Thymus (tissue), 11 donors: ENCODE measurements at regions not wholly inside any gene's neighbourhood (a gene's known extent, or its start where the extent isn't known, plus 50 kb on each side); places are given as distances from the start of the nearest gene placed in this dataset.
"Not testable (repeated sequence)": the region's sequence is repeated elsewhere in the genome, so short reads cannot be mapped to it uniquely, and the experiment has no call there.

ENCODE experiments used
- DNase-seq, 9 donors: peaks; one replicate each; pipeline ENCODE4 v3.0.0-alpha.2; 2013; ENCODE audit warnings: low spot score in 9 of 9, low read depth in 6 of 9, missing footprints in 1 of 9
- H3K27ac ChIP-seq, 2 donors: one replicate each; pipeline ENCODE4 v1.5.1; 2013; ENCODE audit warnings: control low read depth in 1 of 2, low read depth in 1 of 2, low read length in 1 of 2, mild to moderate bottlenecking in 1 of 2, moderate library complexity in 1 of 2
- H3K27me3 ChIP-seq, 2 donors: one replicate each; pipeline ENCODE4 v1.5.1; 2013; ENCODE audit warnings: low read length in 1 of 2; ENCODE audit not compliant: control insufficient read depth in 2 of 2, insufficient read depth in 1 of 2
- H3K36me3 ChIP-seq, 2 donors: one replicate each; pipeline ENCODE4 v1.5.1; 2013; ENCODE audit warnings: low read length in 1 of 2, mild to moderate bottlenecking in 1 of 2, moderate library complexity in 1 of 2; ENCODE audit not compliant: control insufficient read depth in 2 of 2, insufficient read depth in 2 of 2
- H3K4me1 ChIP-seq, 2 donors: one replicate each; pipeline ENCODE4 v1.5.1; 2013; ENCODE audit warnings: low read length in 2 of 2; ENCODE audit not compliant: control insufficient read depth in 2 of 2, insufficient read depth in 2 of 2
- H3K4me3 ChIP-seq, 2 donors: one replicate each; pipeline ENCODE4 v1.5.1; 2013; ENCODE audit warnings: low read length in 2 of 2, control low read depth in 1 of 2, mild to moderate bottlenecking in 1 of 2
- H3K9me3 ChIP-seq, 2 donors: one replicate each; pipeline ENCODE4 v1.5.1; 2013; ENCODE audit warnings: low read length in 1 of 2, mild to moderate bottlenecking in 1 of 2; ENCODE audit not compliant: control insufficient read depth in 2 of 2, insufficient read depth in 1 of 2
- WGBS: extraction: QIAGEN DNeasy Blood & Tissue Kit; methylation state at CpG from one replicate; pipeline ENCODE4 v1.1.7; 2013; 5-methylcytosine and 5-hydroxymethylcytosine counted together
- donor health status: healthy.

DNA sequence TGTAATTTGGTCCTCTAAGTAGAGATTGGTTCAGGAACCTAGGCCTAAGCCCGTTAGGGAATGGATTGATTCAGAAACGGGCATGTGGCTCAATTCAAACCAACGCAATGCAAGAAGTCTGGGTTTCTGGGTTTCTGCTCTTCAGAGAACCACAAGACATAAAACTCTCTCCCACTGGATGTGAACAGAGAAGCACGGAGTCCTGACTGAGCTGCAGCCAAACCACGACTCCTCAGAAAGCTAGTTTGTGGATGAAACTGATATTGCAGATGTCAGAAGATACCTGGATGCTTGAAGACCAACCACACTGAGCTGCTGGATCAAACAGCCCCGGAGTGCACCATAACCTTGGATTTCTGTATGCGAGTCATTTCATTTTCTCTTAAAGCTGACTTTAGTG, 50.0 kb downstream of the SOD2 start:
- no peaks in the 10 kb centered on the region for H3K9me3 ChIP-seq
- H3K4me3 ChIP-seq = no peak overlapping the region
- H3K36me3 ChIP-seq = no peaks in the 10 kb centered on the region
- no peak overlapping the region for H3K27ac ChIP-seq
- no peaks in the 10 kb centered on the region for H3K4me1 ChIP-seq
- DNase-seq = no peak
- no peaks in the 10 kb centered on the region for H3K27me3 ChIP-seq
- WGBS = 94% methylated on average over 7 of the region's 7 CpGs

DNA sequence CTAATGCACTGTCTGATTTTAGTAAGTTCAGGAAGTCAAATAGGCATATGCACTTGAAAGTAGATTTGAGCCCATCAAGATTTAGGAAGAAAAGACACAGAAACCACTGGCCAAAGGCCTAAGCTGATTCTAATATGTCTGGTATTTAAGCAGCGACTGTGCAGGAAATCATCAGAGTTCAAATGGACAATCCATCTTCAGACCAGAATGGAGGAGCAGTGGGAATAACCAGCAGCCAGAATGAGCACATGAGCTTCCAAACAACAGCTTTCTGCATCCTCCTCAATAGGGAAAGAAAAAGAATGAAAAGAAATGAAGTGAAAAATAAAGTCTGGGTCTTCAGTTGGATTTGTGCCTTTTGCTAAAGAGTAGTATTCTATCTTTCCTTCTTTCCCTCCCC, 50.6 kb downstream of the SOD2 start:
- WGBS = 97% methylated on average over 1 of the region's 1 CpG
- no peak overlapping the region for H3K27ac ChIP-seq

DNA sequence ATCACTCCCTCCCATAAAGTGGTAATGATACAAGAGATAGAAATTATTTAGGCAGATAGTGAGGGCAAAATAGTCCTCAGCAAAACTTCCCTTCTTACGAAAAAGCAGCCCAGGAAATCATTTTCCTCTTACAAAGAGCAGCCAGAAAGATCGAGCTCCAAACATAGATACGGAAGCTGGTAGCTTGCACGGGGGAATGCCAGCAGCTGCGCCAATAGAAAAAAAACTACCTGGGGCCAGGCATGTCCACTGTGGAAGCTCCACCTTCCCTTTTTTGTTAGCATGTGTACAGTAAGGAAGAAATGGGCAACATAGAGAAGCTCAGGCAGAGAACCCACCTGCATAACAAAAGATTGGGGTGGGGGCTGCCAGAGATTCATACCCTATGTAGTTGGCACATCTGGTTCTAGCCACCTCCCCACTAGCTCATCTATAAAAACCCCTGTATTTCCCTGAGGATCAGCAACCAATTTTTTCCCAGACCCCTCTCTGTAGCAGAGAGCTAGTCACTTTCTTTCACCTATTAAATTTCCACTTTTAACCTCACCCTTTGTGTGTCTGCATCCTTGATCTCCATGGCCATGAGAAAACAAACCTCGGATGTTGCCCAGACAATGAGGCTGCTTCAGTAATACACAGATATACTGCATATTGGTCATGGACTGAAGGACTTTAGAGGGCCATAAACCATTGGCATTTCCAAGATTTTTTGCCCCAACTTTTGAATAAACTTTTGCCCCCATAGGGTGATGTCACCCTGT, 52.1 kb downstream of the SOD2 start:
- 98% methylated on average over 6 of the region's 6 CpGs for WGBS
- H3K9me3 ChIP-seq = no peaks in the 10 kb centered on the region
- no peak overlapping the region for H3K4me3 ChIP-seq
- no peaks in the 10 kb centered on the region for H3K36me3 ChIP-seq
- H3K27ac ChIP-seq = no peak overlapping the region
- H3K4me1 ChIP-seq = no peaks in the 10 kb centered on the region
- no peaks in the 10 kb centered on the region for H3K27me3 ChIP-seq
- DNase-seq = no peak

More for the DNA sequence above, 50.6 kb downstream of the SOD2 start:
- Histone ChIP-seq H3K27me3 (no peaks in the 10 kb centered on the region), H3K36me3 (no peaks in the 10 kb centered on the region), H3K4me1 (no peaks in the 10 kb centered on the region), H3K4me3 (no peak overlapping the region), H3K9me3 (no peaks in the 10 kb centered on the region)
- no peak for DNase-seq

DNA sequence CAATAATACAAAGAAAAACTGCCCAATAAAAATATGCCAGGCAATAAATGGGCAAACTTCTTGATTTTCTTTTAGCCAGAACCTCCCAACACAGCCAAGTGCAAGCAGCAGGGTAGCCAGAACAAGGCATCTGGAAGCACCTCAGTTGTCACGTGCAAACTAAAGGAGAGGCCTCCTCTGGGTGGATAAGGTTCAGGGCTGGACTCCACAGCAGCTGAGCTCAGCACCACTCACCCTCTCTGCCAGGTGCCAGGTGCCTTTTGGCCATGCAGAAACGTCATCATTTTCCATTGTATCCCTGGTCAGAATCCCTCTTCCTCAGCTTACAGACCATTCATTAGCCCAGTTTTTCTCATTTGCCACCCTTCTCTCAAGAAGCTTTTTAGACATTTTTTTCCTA, 52.7 kb downstream of the SOD2 start:
- no peaks in the 10 kb centered on the region for H3K27me3 ChIP-seq
- no peaks in the 10 kb centered on the region for H3K9me3 ChIP-seq
- no peaks in the 10 kb centered on the region for H3K36me3 ChIP-seq
- no peak overlapping the region for H3K27ac ChIP-seq
- no peak overlapping the region for H3K4me3 ChIP-seq
- DNase-seq = no peak
- 97% methylated on average over 2 of the region's 2 CpGs for WGBS
- no peaks in the 10 kb centered on the region for H3K4me1 ChIP-seq

DNA sequence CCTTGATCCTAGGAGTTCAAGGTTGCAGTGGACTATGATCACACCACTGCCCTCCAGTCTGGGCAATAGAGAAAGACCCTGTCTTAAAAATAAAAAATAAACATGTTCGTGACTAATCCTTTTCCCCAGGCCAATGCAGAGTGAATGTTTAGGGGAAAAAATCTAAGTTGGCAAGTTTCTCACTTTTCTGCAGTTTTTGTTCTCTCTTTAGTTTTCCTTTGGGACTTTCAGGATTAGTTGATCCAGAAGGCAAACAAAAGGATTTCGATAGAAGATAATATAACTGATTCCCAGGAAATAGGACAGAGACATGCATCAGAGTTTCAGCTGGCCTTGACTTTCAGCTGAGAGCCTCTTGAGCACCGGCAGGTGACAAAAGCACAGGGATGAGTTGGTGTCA, 53.3 kb downstream of the SOD2 start:
- WGBS = 95% methylated on average over 3 of the region's 3 CpGs

DNA sequence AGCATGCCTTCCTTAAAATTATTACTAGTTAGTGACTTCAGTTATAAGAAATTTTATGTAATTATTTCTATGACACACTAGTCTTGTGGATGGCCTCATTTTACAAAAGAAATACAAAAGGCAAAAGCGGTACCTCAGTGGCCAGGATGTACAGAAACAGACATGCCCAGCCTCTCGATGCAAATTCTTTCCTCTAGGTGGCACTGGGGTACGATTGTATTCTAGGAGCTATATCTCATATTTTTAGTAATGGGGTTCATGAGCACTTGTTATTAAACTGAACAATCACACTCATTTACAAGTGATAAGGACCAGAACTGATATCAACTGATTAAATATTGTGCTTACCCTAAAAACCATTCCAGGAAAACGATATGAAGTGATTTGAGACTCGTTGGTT, 59.8 kb downstream of the SOD2 start:
- no peaks in the 10 kb centered on the region for H3K4me1 ChIP-seq
- WGBS = 82% methylated on average over 5 of the region's 5 CpGs
- H3K9me3 ChIP-seq = no peaks in the 10 kb centered on the region
- H3K27ac ChIP-seq = no peak overlapping the region
- peak in 1 of 9 donors; percentile 5 for DNase-seq
- H3K4me3 ChIP-seq = no peak overlapping the region
- H3K27me3 ChIP-seq = no peaks in the 10 kb centered on the region
- H3K36me3 ChIP-seq = no peaks in the 10 kb centered on the region

More for the DNA sequence above, 53.3 kb downstream of the SOD2 start:
- H3K4me3 ChIP-seq = no peak overlapping the region
- no peaks in the 10 kb centered on the region for H3K36me3 ChIP-seq
- no peak overlapping the region for H3K27ac ChIP-seq
- no peaks in the 10 kb centered on the region for H3K9me3 ChIP-seq
- H3K4me1 ChIP-seq = no peaks in the 10 kb centered on the region
- H3K27me3 ChIP-seq = no peaks in the 10 kb centered on the region
- DNase-seq = no peak

DNA sequence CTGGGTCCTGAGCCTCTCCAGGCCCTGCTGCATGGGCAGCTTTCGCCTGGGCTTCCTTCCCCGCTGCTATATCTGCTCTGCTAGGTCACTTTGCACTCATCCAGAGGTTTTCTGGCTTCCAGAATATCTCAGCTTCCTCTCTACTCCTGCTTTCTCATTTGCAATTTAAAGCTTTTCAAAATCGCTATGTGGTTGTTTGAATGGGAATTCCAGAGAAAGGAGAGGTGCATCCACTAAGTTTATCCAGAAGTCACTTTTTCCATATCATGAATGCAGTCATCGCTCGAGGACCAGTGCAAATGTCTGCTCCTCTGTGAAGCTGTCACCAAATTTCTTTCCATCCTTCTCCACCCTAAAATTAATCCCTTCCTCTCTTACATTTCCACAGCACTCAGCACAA, 61.2 kb downstream of the SOD2 start:
- H3K9me3 ChIP-seq = no peaks in the 10 kb centered on the region
- no peaks in the 10 kb centered on the region for H3K36me3 ChIP-seq
- H3K27ac ChIP-seq = no peak overlapping the region
- no peaks in the 10 kb centered on the region for H3K4me1 ChIP-seq
- H3K27me3 ChIP-seq = no peaks in the 10 kb centered on the region
- no peak for DNase-seq
- 96% methylated on average over 5 of the region's 5 CpGs for WGBS
- H3K4me3 ChIP-seq = no peak overlapping the region

DNA sequence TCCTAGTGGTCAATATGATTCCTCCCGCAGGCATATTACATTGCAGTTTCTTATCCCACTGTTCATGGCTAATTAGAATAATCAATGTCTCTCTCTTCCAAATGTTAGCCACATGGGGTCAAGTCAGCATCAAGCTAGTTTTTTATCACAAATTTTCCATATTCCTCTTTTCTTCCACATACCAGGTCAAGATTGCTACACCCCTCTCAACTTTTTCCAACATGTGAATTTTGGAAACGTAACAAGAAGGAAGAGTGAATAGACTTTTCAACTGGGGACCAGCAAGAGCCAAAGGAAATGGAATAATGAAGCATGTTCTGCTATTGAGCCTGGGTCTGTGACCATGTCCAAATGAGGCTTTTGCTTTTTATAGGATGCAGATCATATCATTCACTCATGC, 65.1 kb downstream of the SOD2 start:
- H3K4me3 ChIP-seq = no peak overlapping the region
- no peaks in the 10 kb centered on the region for H3K9me3 ChIP-seq
- no peak overlapping the region for H3K27ac ChIP-seq
- 95% methylated on average over 2 of the region's 2 CpGs for WGBS
- no peak for DNase-seq
- H3K4me1 ChIP-seq = no peaks in the 10 kb centered on the region
- no peaks in the 10 kb centered on the region for H3K27me3 ChIP-seq
- no peaks in the 10 kb centered on the region for H3K36me3 ChIP-seq

DNA sequence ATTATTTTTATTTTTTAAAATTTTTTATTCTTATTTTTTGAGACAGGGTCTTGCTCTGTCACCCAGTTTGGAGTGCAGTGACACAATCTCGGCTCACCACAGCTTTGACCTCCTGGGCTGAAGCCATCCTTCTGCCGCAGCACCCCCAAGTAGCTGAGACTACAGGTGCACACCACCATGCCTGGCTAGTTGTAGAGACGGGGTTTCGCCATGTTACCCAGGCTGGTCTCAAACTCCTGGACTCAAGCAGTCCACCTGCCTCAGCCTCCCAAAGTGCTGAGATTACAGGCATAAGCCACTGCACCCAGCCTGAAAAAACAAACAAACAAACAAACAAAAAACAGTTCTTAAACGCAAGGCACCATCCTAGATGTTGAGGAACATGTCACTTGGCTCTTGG, 66.5 kb downstream of the SOD2 start:
- whole genome bisulfite sequencing = 93% methylated on average over 5 of the region's 5 CpGs
- H3K36me3 ChIP-seq, H3K4me3 ChIP-seq, H3K4me1 ChIP-seq, DNase-seq, H3K9me3 ChIP-seq, H3K27ac ChIP-seq, H3K27me3 ChIP-seq: not testable (repeated sequence)
